Astrocyte (in vitro differentiated cells and primary cell): ENCODE measurements at regions not wholly inside any gene's neighbourhood (a gene's known extent, or its start where the extent isn't known, plus 50 kb on each side); places are given as distances from the start of the nearest gene placed in this dataset.

ENCODE experiments used
- DNase-seq: peaks from one replicate; pipeline ENCODE4 v3.0.0-alpha.2; 2010; ENCODE audit warnings: low read depth
- FAIRE-seq: peaks from 2 replicates; lab custom pipeline; 2011; peaks lifted over from hg19 to GRCh38; lab: Jason Lieb, UNC
- H2AFZ ChIP-seq: 2 replicates; pipeline ENCODE4 v1.6.0; 2012; ENCODE audit warnings: low read depth, low read length, inconsistent platforms
- H3K27ac ChIP-seq: 2 replicates; pipeline ENCODE4 v1.5.1; 2011; ENCODE audit warnings: low read depth, low read length, inconsistent platforms
- H3K27me3 ChIP-seq: 2 replicates; pipeline ENCODE4 v1.6.0; 2011; ENCODE audit warnings: low read length, inconsistent platforms; ENCODE audit not compliant: insufficient read depth
- H3K36me3 ChIP-seq: 2 replicates; pipeline ENCODE4 v1.5.1; 2011; ENCODE audit warnings: low read length, inconsistent platforms; ENCODE audit not compliant: insufficient read depth
- H3K4me1 ChIP-seq: 2 replicates; pipeline ENCODE4 v1.5.1; 2011; ENCODE audit warnings: low read length, inconsistent platforms; ENCODE audit not compliant: insufficient read depth
- H3K4me2 ChIP-seq: 2 replicates; pipeline ENCODE4 v1.6.0; 2012; ENCODE audit warnings: low read length, inconsistent platforms
- H3K4me3 ChIP-seq: 2 replicates; pipeline ENCODE4 v1.5.1; 2011; ENCODE audit warnings: low read depth, mild to moderate bottlenecking, low read length, inconsistent platforms; ENCODE audit not compliant: insufficient read depth
- H3K79me2 ChIP-seq: 2 replicates; pipeline ENCODE4 v1.6.0; 2012; ENCODE audit warnings: mild to moderate bottlenecking, low read length, inconsistent platforms; ENCODE audit not compliant: insufficient read depth
- H3K9ac ChIP-seq: 2 replicates; pipeline ENCODE4 v1.6.0; 2012; ENCODE audit warnings: mild to moderate bottlenecking, low read length, inconsistent platforms
- H3K9me3 ChIP-seq: 2 replicates; pipeline ENCODE4 v1.5.1; 2012; ENCODE audit warnings: low read depth, mild to moderate bottlenecking, low read length, inconsistent platforms; ENCODE audit not compliant: insufficient read depth
- H4K20me1 ChIP-seq: 2 replicates; pipeline ENCODE4 v1.6.0; 2012; ENCODE audit warnings: low read length, inconsistent platforms; ENCODE audit not compliant: insufficient read depth
- H3K27ac Mint-ChIP-seq: one replicate; pipeline ENCODE4 v1.8.0; 2021; ENCODE audit warnings: mild to moderate bottlenecking, mixed read lengths; ENCODE audit not compliant: unreplicated experiment
- H3K27me3 Mint-ChIP-seq: one replicate; pipeline ENCODE4 v1.8.0; 2021; ENCODE audit warnings: low read depth, mixed read lengths; ENCODE audit not compliant: unreplicated experiment
- H3K36me3 Mint-ChIP-seq: one replicate; pipeline ENCODE4 v1.8.0; 2021; ENCODE audit warnings: low read depth, mixed read lengths; ENCODE audit not compliant: unreplicated experiment
- H3K4me1 Mint-ChIP-seq: one replicate; pipeline ENCODE4 v1.8.0; 2021; ENCODE audit warnings: low read depth, mixed read lengths; ENCODE audit not compliant: unreplicated experiment
- H3K4me3 Mint-ChIP-seq: one replicate; pipeline ENCODE4 v1.8.0; 2021; ENCODE audit warnings: mild to moderate bottlenecking, moderate library complexity, mixed read lengths; ENCODE audit not compliant: unreplicated experiment
- H3K9me3 Mint-ChIP-seq: one replicate; pipeline ENCODE4 v1.8.0; 2021; ENCODE audit warnings: mild to moderate bottlenecking, mixed read lengths; ENCODE audit not compliant: unreplicated experiment
- EZH2 ChIP-seq: IDR thresholded peaks from 2 replicates; pipeline ENCODE4 v1.6.1; 2012; ENCODE audit warnings: mild to moderate bottlenecking, low read length, inconsistent platforms; ENCODE audit not compliant: insufficient read depth
- TF ChIP-seq, protein P1 (sequence below): IDR thresholded peaks from 2 replicates; pipeline ENCODE4 v1.5.1; 2011; ENCODE audit warnings: low read depth, mild to moderate bottlenecking, inconsistent platforms, low read length, moderate library complexity; ENCODE audit not compliant: insufficient read depth

DNA sequence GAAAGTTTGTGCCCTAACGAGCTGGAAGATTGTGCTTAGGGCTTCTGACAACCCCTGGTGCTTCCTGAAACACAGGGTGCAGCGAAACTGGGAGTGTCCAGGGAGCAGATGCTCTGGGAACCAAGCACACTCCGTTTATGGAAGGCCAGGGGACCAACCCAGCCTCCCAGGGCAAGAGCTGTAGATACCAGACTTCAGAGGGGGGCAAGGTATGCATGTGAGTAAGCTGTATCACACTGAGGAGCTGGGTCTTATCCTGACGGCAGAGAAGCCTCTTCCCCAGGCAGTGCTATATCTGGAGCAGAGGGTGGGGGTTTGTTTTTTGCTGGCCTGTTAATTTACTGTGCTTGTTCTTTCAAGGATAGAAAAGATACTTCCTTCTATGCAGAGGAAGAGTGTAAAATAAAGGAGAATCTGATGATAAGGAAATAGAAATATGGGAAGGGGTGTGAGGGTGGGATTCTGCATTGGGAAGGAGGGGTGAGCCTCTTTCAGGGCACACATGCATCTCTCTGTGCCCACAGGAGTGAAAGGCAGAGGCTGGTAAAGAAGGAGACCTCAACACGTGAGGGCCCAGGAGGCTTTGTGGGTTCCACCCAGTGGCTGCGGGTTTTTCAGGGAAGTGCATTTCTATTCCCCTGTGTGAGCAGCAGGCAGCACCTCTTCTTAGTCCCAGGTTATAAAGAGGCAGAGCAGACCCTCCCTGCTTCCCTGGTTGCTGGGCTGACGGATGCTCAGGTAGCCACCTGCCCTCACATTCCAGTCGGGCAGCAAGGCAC, 314.1 kb downstream of the TCERG1L start:
- Histone ChIP-seq H3K4me1 (no peaks in the 10 kb centered on the region), H3K27me3 (no peaks in the 10 kb centered on the region), H3K4me3 (no peak overlapping the region), H4K20me1 (no peaks in the 10 kb centered on the region), H2AFZ (no peak overlapping the region), H3K36me3 (no peaks in the 10 kb centered on the region), H3K79me2 (no peaks in the 10 kb centered on the region), H3K9ac (no peak overlapping the region), H3K4me2 (no peak overlapping the region), H3K9me3 (peaks cover 11% of the 10 kb centered on the region), H3K27ac (no peak overlapping the region)
- Mint-ChIP-seq H3K27ac (no peak overlapping the region), H3K4me3 (no peak overlapping the region), H3K36me3 (no peaks in the 10 kb centered on the region), H3K9me3 (peaks cover 16% of the 10 kb centered on the region), H3K27me3 (peaks cover 12% of the 10 kb centered on the region), H3K4me1 (no peaks in the 10 kb centered on the region)
- FAIRE-seq: no peak
- DNase-seq: no peak
- no peak for TF ChIP-seq EZH2
- TF ChIP-seq, protein P1, sequence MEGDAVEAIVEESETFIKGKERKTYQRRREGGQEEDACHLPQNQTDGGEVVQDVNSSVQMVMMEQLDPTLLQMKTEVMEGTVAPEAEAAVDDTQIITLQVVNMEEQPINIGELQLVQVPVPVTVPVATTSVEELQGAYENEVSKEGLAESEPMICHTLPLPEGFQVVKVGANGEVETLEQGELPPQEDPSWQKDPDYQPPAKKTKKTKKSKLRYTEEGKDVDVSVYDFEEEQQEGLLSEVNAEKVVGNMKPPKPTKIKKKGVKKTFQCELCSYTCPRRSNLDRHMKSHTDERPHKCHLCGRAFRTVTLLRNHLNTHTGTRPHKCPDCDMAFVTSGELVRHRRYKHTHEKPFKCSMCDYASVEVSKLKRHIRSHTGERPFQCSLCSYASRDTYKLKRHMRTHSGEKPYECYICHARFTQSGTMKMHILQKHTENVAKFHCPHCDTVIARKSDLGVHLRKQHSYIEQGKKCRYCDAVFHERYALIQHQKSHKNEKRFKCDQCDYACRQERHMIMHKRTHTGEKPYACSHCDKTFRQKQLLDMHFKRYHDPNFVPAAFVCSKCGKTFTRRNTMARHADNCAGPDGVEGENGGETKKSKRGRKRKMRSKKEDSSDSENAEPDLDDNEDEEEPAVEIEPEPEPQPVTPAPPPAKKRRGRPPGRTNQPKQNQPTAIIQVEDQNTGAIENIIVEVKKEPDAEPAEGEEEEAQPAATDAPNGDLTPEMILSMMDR: no peak

DNA sequence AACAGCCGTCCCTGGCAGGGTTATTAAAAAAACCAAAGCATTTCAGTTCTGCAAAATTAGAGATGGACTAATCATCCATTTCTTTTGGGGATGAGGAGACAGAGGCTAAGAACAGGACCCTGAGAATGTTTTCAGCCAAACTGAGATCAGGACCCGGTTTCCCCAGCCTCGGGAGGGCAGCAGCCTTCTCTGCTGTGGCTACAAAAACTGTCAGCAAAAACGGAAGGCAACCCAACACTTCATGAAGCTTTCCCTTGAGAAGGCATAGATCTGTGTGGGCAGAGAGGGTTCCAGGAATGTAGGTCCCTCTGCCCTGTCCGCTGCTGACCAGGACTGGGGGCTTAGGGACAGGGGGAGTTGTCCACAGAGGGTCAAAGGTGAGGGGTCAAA, 313.5 kb downstream of the TCERG1L start:
- Mint-ChIP-seq H3K36me3 (no peaks in the 10 kb centered on the region), H3K9me3 (peaks cover 16% of the 10 kb centered on the region), H3K4me1 (no peaks in the 10 kb centered on the region)

More for the DNA sequence above, 313.5 kb downstream of the TCERG1L start:
- Histone ChIP-seq H3K4me3 (no peak overlapping the region), H3K9ac (no peak overlapping the region), H3K4me2 (no peak overlapping the region), H3K27ac (no peak overlapping the region), H3K4me1 (no peaks in the 10 kb centered on the region), H3K79me2 (no peaks in the 10 kb centered on the region), H2AFZ (no peak overlapping the region), H4K20me1 (no peaks in the 10 kb centered on the region), H3K27me3 (no peaks in the 10 kb centered on the region), H3K9me3 (peaks cover 11% of the 10 kb centered on the region), H3K36me3 (no peaks in the 10 kb centered on the region)
- no peak for FAIRE-seq
- DNase-seq: no peak
- H3K27me3 Mint-ChIP-seq: peaks cover 12% of the 10 kb centered on the region
- H3K4me3 Mint-ChIP-seq: no peak overlapping the region
- TF ChIP-seq EZH2: no peak
- TF ChIP-seq, protein P1: no peak
- no peak overlapping the region for H3K27ac Mint-ChIP-seq
